ENCODE measurements at regions not wholly inside any gene's neighbourhood (a gene's known extent, or its start where the extent isn't known, plus 50 kb on each side); places are given as distances from the start of the nearest gene placed in this dataset.

- no peaks in the 10 kb centered on the region for H3K4me1 Mint-ChIP-seq (ENCODE audit: low read depth, unreplicated experiment)
- no peak overlapping the region for H3K4me3 Mint-ChIP-seq (ENCODE audit: unreplicated experiment)
- H3K9me3 ChIP-seq (ENCODE audit: insufficient read depth, low read depth, low read length), result no peaks in the 10 kb centered on the region
- no peak overlapping the region for H3K9ac ChIP-seq (ENCODE audit: low read length)
- no peaks in the 10 kb centered on the region for H3K4me1 ChIP-seq (ENCODE audit: insufficient read depth, low read length)
- FAIRE-seq, result no peak
- no peak overlapping the region for H3K4me3 ChIP-seq (ENCODE audit: insufficient read depth, low read depth, low read length)
- H2AFZ ChIP-seq (ENCODE audit: low read depth, low read length), result no peak overlapping the region
- no peaks in the 10 kb centered on the region for H4K20me1 ChIP-seq (ENCODE audit: insufficient read depth, low read length)
- TF ChIP-seq CTCF (IDR thresholded peaks at IDR 0.05; ENCODE audit: insufficient read depth, low read depth, low read length), result no peak
- TF ChIP-seq EZH2 (IDR thresholded peaks at IDR 0.05; ENCODE audit: insufficient read depth, low read length), result no peak
- H3K27ac Mint-ChIP-seq (ENCODE audit: unreplicated experiment), result no peak overlapping the region
- no peak for DNase-seq (ENCODE audit: low read depth)
- H3K79me2 ChIP-seq (ENCODE audit: insufficient read depth, low read length), result no peaks in the 10 kb centered on the region
- no peaks in the 10 kb centered on the region for H3K36me3 ChIP-seq (ENCODE audit: insufficient read depth, low read length)
- H3K36me3 Mint-ChIP-seq (ENCODE audit: low read depth, unreplicated experiment), result no peaks in the 10 kb centered on the region
- H3K9me3 Mint-ChIP-seq (ENCODE audit: unreplicated experiment), result no peaks in the 10 kb centered on the region
- H3K27me3 ChIP-seq (ENCODE audit: insufficient read depth, low read length), result no peaks in the 10 kb centered on the region
- no peak overlapping the region for H3K27ac ChIP-seq (ENCODE audit: low read depth, low read length)
- no peak overlapping the region for H3K4me2 ChIP-seq (ENCODE audit: low read length)
- no peaks in the 10 kb centered on the region for H3K27me3 Mint-ChIP-seq (ENCODE audit: low read depth, unreplicated experiment)
These were observed 121.5 kb upstream of the COL8A1 start for GRCh38 chr3:99516936-99517335.

GRCh38 chr3:99515891-99516290 lies 122.5 kb upstream of the COL8A1 start:
- Histone ChIP-seq H3K4me3 (ENCODE audit: insufficient read depth, low read depth, low read length) (no peak overlapping the region), H3K27me3 (ENCODE audit: insufficient read depth, low read length) (no peaks in the 10 kb centered on the region), H3K4me2 (ENCODE audit: low read length) (no peak overlapping the region), H3K79me2 (ENCODE audit: insufficient read depth, low read length) (no peaks in the 10 kb centered on the region), H3K36me3 (ENCODE audit: insufficient read depth, low read length) (no peaks in the 10 kb centered on the region), H2AFZ (ENCODE audit: low read depth, low read length) (no peak overlapping the region), H3K27ac (ENCODE audit: low read depth, low read length) (no peak overlapping the region), H3K9ac (ENCODE audit: low read length) (no peak overlapping the region), H4K20me1 (ENCODE audit: insufficient read depth, low read length) (no peaks in the 10 kb centered on the region), H3K9me3 (ENCODE audit: insufficient read depth, low read depth, low read length) (no peaks in the 10 kb centered on the region), H3K4me1 (ENCODE audit: insufficient read depth, low read length) (no peaks in the 10 kb centered on the region)
- Mint-ChIP-seq H3K4me3 (ENCODE audit: unreplicated experiment) (no peak overlapping the region), H3K27ac (ENCODE audit: unreplicated experiment) (no peak overlapping the region), H3K27me3 (ENCODE audit: low read depth, unreplicated experiment) (no peaks in the 10 kb centered on the region), H3K4me1 (ENCODE audit: low read depth, unreplicated experiment) (no peaks in the 10 kb centered on the region), H3K36me3 (ENCODE audit: low read depth, unreplicated experiment) (no peaks in the 10 kb centered on the region), H3K9me3 (ENCODE audit: unreplicated experiment) (no peaks in the 10 kb centered on the region)
- FAIRE-seq (no peak), DNase-seq (ENCODE audit: low read depth) (no peak)
- no peak for TF ChIP-seq CTCF (IDR thresholded peaks at IDR 0.05; ENCODE audit: insufficient read depth, low read depth, low read length)

GRCh38 chr3:99509224-99509623 lies 129.2 kb upstream of the COL8A1 start:
- peak overlapping the region; percentile 68 for H3K4me2 ChIP-seq (ENCODE audit: low read length)
- peak overlapping the region; percentile 73 for H3K27ac ChIP-seq (ENCODE audit: low read depth, low read length)
- DNase-seq (ENCODE audit: low read depth) (peak; percentile 98), FAIRE-seq (peak; percentile 90)
- no peaks in the 10 kb centered on the region for H4K20me1 ChIP-seq (ENCODE audit: insufficient read depth, low read length)
- H3K27me3 ChIP-seq (ENCODE audit: insufficient read depth, low read length), result no peaks in the 10 kb centered on the region
- peaks cover 30% of the 10 kb centered on the region for H3K4me1 ChIP-seq (ENCODE audit: insufficient read depth, low read length)
- Mint-ChIP-seq H3K36me3 (ENCODE audit: low read depth, unreplicated experiment) (no peaks in the 10 kb centered on the region), H3K4me3 (ENCODE audit: unreplicated experiment) (peak overlapping the region; percentile 29), H3K27me3 (ENCODE audit: low read depth, unreplicated experiment) (no peaks in the 10 kb centered on the region), H3K9me3 (ENCODE audit: unreplicated experiment) (no peaks in the 10 kb centered on the region), H3K4me1 (ENCODE audit: low read depth, unreplicated experiment) (peaks cover 20% of the 10 kb centered on the region), H3K27ac (ENCODE audit: unreplicated experiment) (no peak overlapping the region)
- H3K79me2 ChIP-seq (ENCODE audit: insufficient read depth, low read length), result no peaks in the 10 kb centered on the region
- TF ChIP-seq CTCF (IDR thresholded peaks at IDR 0.05; ENCODE audit: insufficient read depth, low read depth, low read length), result no peak
- TF ChIP-seq EZH2 (IDR thresholded peaks at IDR 0.05; ENCODE audit: insufficient read depth, low read length), result no peak
- H3K4me3 ChIP-seq (ENCODE audit: insufficient read depth, low read depth, low read length), result peak overlapping the region; percentile 11
- H3K9ac ChIP-seq (ENCODE audit: low read length), result peak overlapping the region; percentile 46
- no peaks in the 10 kb centered on the region for H3K9me3 ChIP-seq (ENCODE audit: insufficient read depth, low read depth, low read length)
- peak overlapping the region; percentile 18 for H2AFZ ChIP-seq (ENCODE audit: low read depth, low read length)
- H3K36me3 ChIP-seq (ENCODE audit: insufficient read depth, low read length), result no peaks in the 10 kb centered on the region
